Kidney epithelial cell (primary cell): ENCODE measurements at regions not wholly inside any gene's neighbourhood (a gene's known extent, or its start where the extent isn't known, plus 50 kb on each side); places are given as distances from the start of the nearest gene placed in this dataset.

Source experiments
- DNase-seq: peaks from one replicate; pipeline ENCODE4 v3.0.0-alpha.2; 2010; ENCODE audit warnings: low read depth
- H3K27me3 ChIP-seq: 2 replicates; pipeline ENCODE4 v1.6.0; 2011; ENCODE audit warnings: low read length; ENCODE audit not compliant: control insufficient read depth, insufficient read depth
- H3K36me3 ChIP-seq: 2 replicates; pipeline ENCODE4 v1.5.1; 2011; ENCODE audit warnings: low read length; ENCODE audit not compliant: control insufficient read depth, insufficient read depth
- H3K4me3 ChIP-seq: 2 replicates; pipeline ENCODE4 v1.5.1; 2011; ENCODE audit warnings: low read depth, mild to moderate bottlenecking, control low read depth, low read length
- CTCF ChIP-seq: IDR thresholded peaks from 2 replicates; pipeline ENCODE4 v1.5.1; 2011; ENCODE audit warnings: mild to moderate bottlenecking, moderate library complexity, low read length, control low read depth, inconsistent platforms; ENCODE audit not compliant: insufficient read depth, poor library complexity, severe bottlenecking

GRCh38 chr20:57111028-57111373 lies 155.4 kb downstream of the BMP7 start:
- DNase-seq: no peak
- no peak for TF ChIP-seq CTCF

GRCh38 chr20:57112448-57112847 lies 154.0 kb downstream of the BMP7 start:
- TF ChIP-seq CTCF: no peak
- H3K4me3 ChIP-seq: no peak overlapping the region
- DNase-seq: no peak
- no peaks in the 10 kb centered on the region for H3K36me3 ChIP-seq
- peaks cover 2% of the 10 kb centered on the region for H3K27me3 ChIP-seq

More at GRCh38 chr20:57111028-57111373, 155.4 kb downstream of the BMP7 start:
- peaks cover 2% of the 10 kb centered on the region for H3K27me3 ChIP-seq
- H3K4me3 ChIP-seq: no peak overlapping the region
- H3K36me3 ChIP-seq: no peaks in the 10 kb centered on the region

- DNase-seq: no peak
- Histone ChIP-seq H3K27me3 (no peaks in the 10 kb centered on the region), H3K36me3 (no peaks in the 10 kb centered on the region), H3K4me3 (no peak overlapping the region)
- TF ChIP-seq CTCF: no peak
Observed at GRCh38 chr20:57114290-57115005, 152.0 kb downstream of the BMP7 start.

GRCh38 chr20:57117296-57117695 lies 149.1 kb downstream of the BMP7 start:
- DNase-seq: no peak
- H3K27me3 ChIP-seq: no peaks in the 10 kb centered on the region
- TF ChIP-seq CTCF: no peak

GRCh38 chr20:57118107-57118769 lies 148.2 kb downstream of the BMP7 start:
- Histone ChIP-seq H3K4me3 (no peak overlapping the region), H3K27me3 (no peaks in the 10 kb centered on the region), H3K36me3 (no peaks in the 10 kb centered on the region)
- no peak for DNase-seq
- TF ChIP-seq CTCF: no peak

More at GRCh38 chr20:57117296-57117695, 149.1 kb downstream of the BMP7 start:
- no peak overlapping the region for H3K4me3 ChIP-seq
- H3K36me3 ChIP-seq: no peaks in the 10 kb centered on the region
